ENCODE measurements at regions not wholly inside any gene's neighbourhood (a gene's known extent, or its start where the extent isn't known, plus 50 kb on each side); places are given as distances from the start of the nearest gene placed in this dataset.
A peak's percentile ranks its signal among the peaks of the same experiment; 100 is the strongest.
"Not testable (repeated sequence)": the region's sequence is repeated elsewhere in the genome, so short reads cannot be mapped to it uniquely, and the experiment has no call there.

GRCh38 chr3:4897765-4898453, 81.3 kb upstream of the BHLHE40 start:
- no peak for DNase-seq
- intact Hi-C loops (cut with micrococcal nuclease), result no loop called here
- no peak for ATAC-seq

GRCh38 chr3:4898454-4899313, 80.6 kb upstream of the BHLHE40 start:
- DNase-seq, result no peak
- intact Hi-C loops (cut with micrococcal nuclease), result no loop called here
- ATAC-seq, result no peak

GRCh38 chr3:4899710-4900109, 79.5 kb upstream of the BHLHE40 start:
- DNase-seq, result no peak
- ATAC-seq, result no peak
- intact Hi-C loops (cut with micrococcal nuclease), result no loop called here

GRCh38 chr3:4900298-4900697, 78.9 kb upstream of the BHLHE40 start:
- intact Hi-C loops (cut with micrococcal nuclease), result no loop called here
- DNase-seq (no peak), ATAC-seq (no peak)

- DNase-seq (no peak), ATAC-seq (no peak)
- intact Hi-C loops (cut with micrococcal nuclease), result no loop called here
Measured at GRCh38 chr3:4904811-4905695, 74.2 kb upstream of the BHLHE40 start.

GRCh38 chr3:4906107-4906621, 73.1 kb upstream of the BHLHE40 start:
- intact Hi-C loops (cut with micrococcal nuclease), result no loop called here
- DNase-seq (no peak), ATAC-seq (no peak)

- ATAC-seq, result no peak
- intact Hi-C loops (cut with micrococcal nuclease), result no loop called here
- DNase-seq, result no peak
Measured at GRCh38 chr3:4907050-4907449, 72.2 kb upstream of the BHLHE40 start.

- DNase-seq, result no peak
- intact Hi-C loops (cut with micrococcal nuclease), result no loop called here
- ATAC-seq, result no peak
Measured at GRCh38 chr3:4907643-4908432, 71.4 kb upstream of the BHLHE40 start.

GRCh38 chr3:4908433-4909156, 70.6 kb upstream of the BHLHE40 start:
- no peak for DNase-seq
- ATAC-seq, result no peak
- intact Hi-C loops (cut with micrococcal nuclease), result no loop called here

GRCh38 chr3:4914464-4914863, 64.8 kb upstream of the BHLHE40 start:
- intact Hi-C loops (cut with micrococcal nuclease), result no loop called here
- DNase-seq, result no peak
- no peak for ATAC-seq

GRCh38 chr3:4921589-4921988, 57.6 kb upstream of the BHLHE40 start:
- ATAC-seq; DNase-seq; intact Hi-C loops (cut with micrococcal nuclease): not testable (repeated sequence)

- no peak for DNase-seq
- intact Hi-C loops (cut with micrococcal nuclease), result no loop called here
- ATAC-seq, result no peak
Measured at GRCh38 chr3:4926892-4927291, 52.3 kb upstream of the BHLHE40 start.

GRCh38 chr3:4928277-4928789, 50.9 kb upstream of the BHLHE40 start:
- intact Hi-C loops (cut with micrococcal nuclease), result no loop called here
- ATAC-seq, result peak; percentile 63
- no peak for DNase-seq

All from left ventricle myocardium superior (tissue), 1 donor.